ENCODE measurements at regions not wholly inside any gene's neighbourhood (a gene's known extent, or its start where the extent isn't known, plus 50 kb on each side); places are given as distances from the start of the nearest gene placed in this dataset.

GRCh38 chr9:18010492-18010891 lies 431.6 kb downstream of the SH3GL2 start:
- Histone ChIP-seq H3K4me1 (ENCODE audit: low read depth, poor library complexity, severe bottlenecking) (peaks cover 24% of the 10 kb centered on the region), H3K4me3 (IDR thresholded peaks at IDR 0.05; ENCODE audit: insufficient read depth, low read depth, low read length) (no peak overlapping the region), H3K27ac (no peak overlapping the region), H4K20me1 (ENCODE audit: insufficient read depth) (no peaks in the 10 kb centered on the region), H3K27me3 (ENCODE audit: insufficient read depth, low read depth) (no peaks in the 10 kb centered on the region), H2AFZ (ENCODE audit: low read depth) (no peak overlapping the region), H3K9ac (no peak overlapping the region), H3K4me2 (peak overlapping the region; percentile 35), H3K36me3 (ENCODE audit: insufficient read depth) (no peaks in the 10 kb centered on the region), H3K79me2 (ENCODE audit: insufficient read depth, low read depth) (no peaks in the 10 kb centered on the region)
- TF ChIP-seq, protein P1, sequence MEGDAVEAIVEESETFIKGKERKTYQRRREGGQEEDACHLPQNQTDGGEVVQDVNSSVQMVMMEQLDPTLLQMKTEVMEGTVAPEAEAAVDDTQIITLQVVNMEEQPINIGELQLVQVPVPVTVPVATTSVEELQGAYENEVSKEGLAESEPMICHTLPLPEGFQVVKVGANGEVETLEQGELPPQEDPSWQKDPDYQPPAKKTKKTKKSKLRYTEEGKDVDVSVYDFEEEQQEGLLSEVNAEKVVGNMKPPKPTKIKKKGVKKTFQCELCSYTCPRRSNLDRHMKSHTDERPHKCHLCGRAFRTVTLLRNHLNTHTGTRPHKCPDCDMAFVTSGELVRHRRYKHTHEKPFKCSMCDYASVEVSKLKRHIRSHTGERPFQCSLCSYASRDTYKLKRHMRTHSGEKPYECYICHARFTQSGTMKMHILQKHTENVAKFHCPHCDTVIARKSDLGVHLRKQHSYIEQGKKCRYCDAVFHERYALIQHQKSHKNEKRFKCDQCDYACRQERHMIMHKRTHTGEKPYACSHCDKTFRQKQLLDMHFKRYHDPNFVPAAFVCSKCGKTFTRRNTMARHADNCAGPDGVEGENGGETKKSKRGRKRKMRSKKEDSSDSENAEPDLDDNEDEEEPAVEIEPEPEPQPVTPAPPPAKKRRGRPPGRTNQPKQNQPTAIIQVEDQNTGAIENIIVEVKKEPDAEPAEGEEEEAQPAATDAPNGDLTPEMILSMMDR (conservative IDR thresholded peaks at IDR 0.05; ENCODE audit: low read depth, low read length) = no peak

- Histone ChIP-seq H3K79me2 (ENCODE audit: insufficient read depth, low read depth) (no peaks in the 10 kb centered on the region), H3K9ac (no peak overlapping the region), H3K36me3 (ENCODE audit: insufficient read depth) (no peaks in the 10 kb centered on the region), H3K27ac (no peak overlapping the region), H2AFZ (ENCODE audit: low read depth) (no peak overlapping the region), H4K20me1 (ENCODE audit: insufficient read depth) (no peaks in the 10 kb centered on the region), H3K4me3 (IDR thresholded peaks at IDR 0.05; ENCODE audit: insufficient read depth, low read depth, low read length) (no peak overlapping the region), H3K27me3 (ENCODE audit: insufficient read depth, low read depth) (no peaks in the 10 kb centered on the region), H3K4me2 (no peak overlapping the region), H3K4me1 (ENCODE audit: low read depth, poor library complexity, severe bottlenecking) (peaks cover 24% of the 10 kb centered on the region)
- TF ChIP-seq, protein P1 (conservative IDR thresholded peaks at IDR 0.05; ENCODE audit: low read depth, low read length) = no peak
Measured at GRCh38 chr9:18012170-18012569, 433.3 kb downstream of the SH3GL2 start.

DNA sequence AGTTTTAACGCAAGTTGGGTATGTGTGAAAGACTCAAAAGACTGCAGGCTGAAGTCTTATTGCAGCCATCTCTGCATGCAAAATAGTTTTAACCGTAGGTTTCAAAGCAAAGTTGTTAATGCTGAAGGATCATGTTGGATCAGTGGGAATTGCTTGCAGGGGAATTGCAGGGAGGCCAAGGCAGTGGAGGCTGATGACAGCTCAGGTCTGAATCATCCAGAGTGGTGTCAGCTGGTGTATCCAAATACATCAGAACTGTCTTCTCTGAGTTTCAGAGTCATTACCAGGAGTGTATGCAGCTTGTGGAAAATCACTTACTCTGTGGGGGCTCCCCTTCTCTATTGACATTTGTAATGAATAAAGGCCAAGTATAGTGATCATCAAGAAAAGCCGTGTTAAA lies 435.7 kb downstream of the SH3GL2 start:
- Histone ChIP-seq H2AFZ (ENCODE audit: low read depth) (no peak overlapping the region), H3K4me3 (IDR thresholded peaks at IDR 0.05; ENCODE audit: insufficient read depth, low read depth, low read length) (no peak overlapping the region), H3K27me3 (ENCODE audit: insufficient read depth, low read depth) (no peaks in the 10 kb centered on the region), H3K36me3 (ENCODE audit: insufficient read depth) (no peaks in the 10 kb centered on the region), H3K9ac (no peak overlapping the region), H3K4me1 (ENCODE audit: low read depth, poor library complexity, severe bottlenecking) (peaks cover 16% of the 10 kb centered on the region), H3K27ac (no peak overlapping the region), H4K20me1 (ENCODE audit: insufficient read depth) (no peaks in the 10 kb centered on the region), H3K79me2 (ENCODE audit: insufficient read depth, low read depth) (no peaks in the 10 kb centered on the region), H3K4me2 (no peak overlapping the region)
- TF ChIP-seq, protein P1 (conservative IDR thresholded peaks at IDR 0.05; ENCODE audit: low read depth, low read length) = no peak

GRCh38 chr9:18015116-18015515 lies 436.2 kb downstream of the SH3GL2 start:
- no peak overlapping the region for H3K4me3 ChIP-seq (IDR thresholded peaks at IDR 0.05; ENCODE audit: insufficient read depth, low read depth, low read length)
- no peak overlapping the region for H2AFZ ChIP-seq (ENCODE audit: low read depth)
- H3K27me3 ChIP-seq (ENCODE audit: insufficient read depth, low read depth) = no peaks in the 10 kb centered on the region
- TF ChIP-seq, protein P1 (conservative IDR thresholded peaks at IDR 0.05; ENCODE audit: low read depth, low read length) = no peak
- no peaks in the 10 kb centered on the region for H3K79me2 ChIP-seq (ENCODE audit: insufficient read depth, low read depth)
- H3K36me3 ChIP-seq (ENCODE audit: insufficient read depth) = no peaks in the 10 kb centered on the region
- H4K20me1 ChIP-seq (ENCODE audit: insufficient read depth) = no peaks in the 10 kb centered on the region
- H3K9ac ChIP-seq = no peak overlapping the region
- H3K4me1 ChIP-seq (ENCODE audit: low read depth, poor library complexity, severe bottlenecking) = peaks cover 11% of the 10 kb centered on the region
- H3K27ac ChIP-seq = no peak overlapping the region
- H3K4me2 ChIP-seq = no peak overlapping the region
